ENCODE measurements at regions not wholly inside any gene's neighbourhood (a gene's known extent, or its start where the extent isn't known, plus 50 kb on each side); places are given as distances from the start of the nearest gene placed in this dataset.

DNA sequence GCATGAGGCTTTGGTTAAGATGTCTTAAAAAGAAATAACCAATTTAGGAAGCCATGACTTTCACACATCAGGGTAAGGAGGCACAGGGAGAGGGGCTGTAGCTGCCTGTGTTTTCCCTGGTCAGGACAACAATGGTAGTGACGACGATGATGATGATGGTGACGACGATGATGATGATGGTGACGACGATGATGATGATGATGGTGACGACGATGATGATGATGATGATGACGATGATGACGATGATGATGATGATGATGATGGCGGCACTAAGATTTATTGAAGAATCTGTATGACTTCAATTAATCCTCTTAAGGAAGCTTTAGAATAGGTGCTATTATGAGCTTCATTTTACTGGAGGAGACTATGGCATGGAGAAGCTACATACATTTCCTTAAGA is 284.1 kb upstream of the TNRC6C start:
- Histone ChIP-seq H3K4me1 (replicated peaks in 1 of 4; ENCODE audit: control insufficient read depth in 3 of 4, insufficient read depth in 4 of 4, low read length in 3 of 4) (no peaks in the 10 kb centered on the region; a peak in 1 of 7 replicates), H2BK20ac (ENCODE audit: low read length) (no peak overlapping the region), H3K4me2 (ENCODE audit: insufficient read depth in 1 of 2, low read depth in 2 of 2, low read length in 2 of 2) (no peak overlapping the region), H3K9me3 (ENCODE audit: insufficient read depth in 2 of 2, low read depth in 1 of 2, low read length in 1 of 2) (0 out of 4 replicates have a peak, but pooled peaks cover 0 to 5% of the 10 kb centered on the region in 2 experiments), H3K79me2 (ENCODE audit: control insufficient read depth in 1 of 2, insufficient read depth in 2 of 2, low read length in 2 of 2) (no peaks in the 10 kb centered on the region), H3K27me3 (replicated peaks in 1 of 4; ENCODE audit: control insufficient read depth in 3 of 4, extremely low read depth in 1 of 4, insufficient read depth in 3 of 4, low read length in 3 of 4) (no peaks in the 10 kb centered on the region; a peak in 1 of 7 replicates), H4K91ac (replicated peaks; ENCODE audit: insufficient read length, low read length) (no peak overlapping the region), H3K23me2 (ENCODE audit: low read depth, low read length) (no peaks in the 10 kb centered on the region), H3K56ac (replicated peaks; ENCODE audit: insufficient read length, low read depth, low read length) (no peak overlapping the region), H2BK5ac (ENCODE audit: low read depth, low read length) (no peak overlapping the region), H3K36me3 (ENCODE audit: control insufficient read depth in 2 of 4, insufficient read depth in 4 of 4, low read length in 3 of 4) (no peaks in the 10 kb centered on the region), H3K4ac (replicated peaks; ENCODE audit: insufficient read length, low read depth, low read length) (no peak overlapping the region), H2BK120ac (replicated peaks; ENCODE audit: low read depth, low read length) (no peak overlapping the region), H3K18ac (ENCODE audit: extremely low read depth, low read length) (no peak overlapping the region), H3K27ac (ENCODE audit: low read depth, low read length) (no peak overlapping the region), H4K20me1 (replicated peaks in 1 of 2; ENCODE audit: control insufficient read depth in 1 of 2, insufficient read depth in 2 of 2, low read length in 2 of 2) (no peaks in the 10 kb centered on the region), H4K8ac (ENCODE audit: extremely low read depth, insufficient read depth, low read length) (no peak overlapping the region), H3K4me3 (ENCODE audit: extremely low read depth in 1 of 4, insufficient read depth in 2 of 4, low read depth in 3 of 4, low read length in 4 of 4) (no peak overlapping the region), H3K23ac (ENCODE audit: insufficient read length) (no peak overlapping the region), H3K14ac (ENCODE audit: insufficient read length) (no peak overlapping the region), H2BK12ac (ENCODE audit: low read depth, low read length) (no peak overlapping the region), H2AFZ (ENCODE audit: low read length) (no peak overlapping the region), H3K79me1 (ENCODE audit: low read depth, low read length) (no peaks in the 10 kb centered on the region), H3K9ac (replicated peaks in 1 of 4; ENCODE audit: extremely low read depth in 1 of 4, low read depth in 3 of 4, low read length in 3 of 4) (no peak overlapping the region; a peak in 1 of 7 replicates), H2BK15ac (ENCODE audit: low read length) (no peak overlapping the region), H4K5ac (ENCODE audit: insufficient read length, low read depth, low read length) (no peak overlapping the region), H2AK5ac (ENCODE audit: low read depth, low read length) (no peak overlapping the region)
- FAIRE-seq = no peak
- DNase-seq (ENCODE audit: low read depth in 1 of 2, low spot score in 2 of 2) = no peak
- WGBS, 2 experiments (ENCODE audit: extremely low coverage in 1 of 2, insufficient coverage in 1 of 2, insufficient read length in 1 of 2, insufficient replicate concordance in 2 of 2, low coverage in 1 of 2, low lambda C conversion rate in 2 of 2, missing lambda C conversion rate in 1 of 2) = 74% methylated on average over 11 of the region's 11 CpGs; no CpG with 5 or more reads in 1 of the 2 experiments
- CTCF ChIA-PET (ENCODE audit: partially characterized antibody) = interaction anchor here (0.9 to 1.0 kb wide), 2 partner anchors 9 to 66 kb away, joined by 3 read pairs; no protein-coding TSS in a partner anchor
- TF ChIP-seq RAD21 (IDR thresholded peaks at IDR 0.05 in 1 of 2, conservative IDR thresholded peaks at IDR 0.05 in 1 of 2; ENCODE audit: low read depth in 2 of 2, low read length in 2 of 2) (no peak), E2F6 (IDR thresholded peaks at IDR 0.05) (no peak), PHF8 (conservative IDR thresholded peaks at IDR 0.05; ENCODE audit: low read depth, low read length) (no peak), TEAD4 (IDR thresholded peaks at IDR 0.05; ENCODE audit: low read depth, low read length) (no peak), EP300 (IDR thresholded peaks at IDR 0.05; ENCODE audit: borderline replicate concordance in 1 of 2, low read depth in 2 of 2, low read length in 2 of 2) (no peak), GTF2F1 (IDR thresholded peaks at IDR 0.05; ENCODE audit: borderline replicate concordance, low read depth, low read length) (no peak)
- POLR2A ChIA-PET (ENCODE audit: partially characterized antibody) = interaction anchor here (1.2 kb wide), 1 partner anchor 284 kb away, joined by 3 read pairs; the partner anchor contains the start of gene TNRC6C
